ENCODE measurements at regions not wholly inside any gene's neighbourhood (a gene's known extent, or its start where the extent isn't known, plus 50 kb on each side); places are given as distances from the start of the nearest gene placed in this dataset.

- TF ChIP-seq CSRNP2 (CRISPR knock-in tag; conservative IDR thresholded peaks at IDR 0.05; ENCODE audit: low read depth) (no peak), DPF2 (CRISPR knock-in tag; IDR thresholded peaks at IDR 0.05; ENCODE audit: borderline replicate concordance, low read depth) (no peak), FUBP1 (CRISPR knock-in tag; IDR thresholded peaks at IDR 0.05; ENCODE audit: borderline replicate concordance) (no peak), CERS6 (CRISPR knock-in tag; IDR thresholded peaks at IDR 0.05) (no peak), RARG (CRISPR knock-in tag; IDR thresholded peaks at IDR 0.05; ENCODE audit: low read depth) (no peak), ZNF549 (CRISPR knock-in tag; IDR thresholded peaks at IDR 0.05) (no peak), ZNF879 (CRISPR knock-in tag; IDR thresholded peaks at IDR 0.05) (no peak), ZNF768 (CRISPR knock-in tag; IDR thresholded peaks at IDR 0.05) (no peak), ETV5 (CRISPR knock-in tag; IDR thresholded peaks at IDR 0.05; ENCODE audit: borderline replicate concordance) (no peak)
- TF ChIP-seq, protein P1, sequence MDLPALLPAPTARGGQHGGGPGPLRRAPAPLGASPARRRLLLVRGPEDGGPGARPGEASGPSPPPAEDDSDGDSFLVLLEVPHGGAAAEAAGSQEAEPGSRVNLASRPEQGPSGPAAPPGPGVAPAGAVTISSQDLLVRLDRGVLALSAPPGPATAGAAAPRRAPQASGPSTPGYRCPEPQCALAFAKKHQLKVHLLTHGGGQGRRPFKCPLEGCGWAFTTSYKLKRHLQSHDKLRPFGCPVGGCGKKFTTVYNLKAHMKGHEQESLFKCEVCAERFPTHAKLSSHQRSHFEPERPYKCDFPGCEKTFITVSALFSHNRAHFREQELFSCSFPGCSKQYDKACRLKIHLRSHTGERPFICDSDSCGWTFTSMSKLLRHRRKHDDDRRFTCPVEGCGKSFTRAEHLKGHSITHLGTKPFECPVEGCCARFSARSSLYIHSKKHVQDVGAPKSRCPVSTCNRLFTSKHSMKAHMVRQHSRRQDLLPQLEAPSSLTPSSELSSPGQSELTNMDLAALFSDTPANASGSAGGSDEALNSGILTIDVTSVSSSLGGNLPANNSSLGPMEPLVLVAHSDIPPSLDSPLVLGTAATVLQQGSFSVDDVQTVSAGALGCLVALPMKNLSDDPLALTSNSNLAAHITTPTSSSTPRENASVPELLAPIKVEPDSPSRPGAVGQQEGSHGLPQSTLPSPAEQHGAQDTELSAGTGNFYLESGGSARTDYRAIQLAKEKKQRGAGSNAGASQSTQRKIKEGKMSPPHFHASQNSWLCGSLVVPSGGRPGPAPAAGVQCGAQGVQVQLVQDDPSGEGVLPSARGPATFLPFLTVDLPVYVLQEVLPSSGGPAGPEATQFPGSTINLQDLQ (CRISPR knock-in tag; IDR thresholded peaks at IDR 0.05) = no peak
- TF ChIP-seq, protein P2, sequence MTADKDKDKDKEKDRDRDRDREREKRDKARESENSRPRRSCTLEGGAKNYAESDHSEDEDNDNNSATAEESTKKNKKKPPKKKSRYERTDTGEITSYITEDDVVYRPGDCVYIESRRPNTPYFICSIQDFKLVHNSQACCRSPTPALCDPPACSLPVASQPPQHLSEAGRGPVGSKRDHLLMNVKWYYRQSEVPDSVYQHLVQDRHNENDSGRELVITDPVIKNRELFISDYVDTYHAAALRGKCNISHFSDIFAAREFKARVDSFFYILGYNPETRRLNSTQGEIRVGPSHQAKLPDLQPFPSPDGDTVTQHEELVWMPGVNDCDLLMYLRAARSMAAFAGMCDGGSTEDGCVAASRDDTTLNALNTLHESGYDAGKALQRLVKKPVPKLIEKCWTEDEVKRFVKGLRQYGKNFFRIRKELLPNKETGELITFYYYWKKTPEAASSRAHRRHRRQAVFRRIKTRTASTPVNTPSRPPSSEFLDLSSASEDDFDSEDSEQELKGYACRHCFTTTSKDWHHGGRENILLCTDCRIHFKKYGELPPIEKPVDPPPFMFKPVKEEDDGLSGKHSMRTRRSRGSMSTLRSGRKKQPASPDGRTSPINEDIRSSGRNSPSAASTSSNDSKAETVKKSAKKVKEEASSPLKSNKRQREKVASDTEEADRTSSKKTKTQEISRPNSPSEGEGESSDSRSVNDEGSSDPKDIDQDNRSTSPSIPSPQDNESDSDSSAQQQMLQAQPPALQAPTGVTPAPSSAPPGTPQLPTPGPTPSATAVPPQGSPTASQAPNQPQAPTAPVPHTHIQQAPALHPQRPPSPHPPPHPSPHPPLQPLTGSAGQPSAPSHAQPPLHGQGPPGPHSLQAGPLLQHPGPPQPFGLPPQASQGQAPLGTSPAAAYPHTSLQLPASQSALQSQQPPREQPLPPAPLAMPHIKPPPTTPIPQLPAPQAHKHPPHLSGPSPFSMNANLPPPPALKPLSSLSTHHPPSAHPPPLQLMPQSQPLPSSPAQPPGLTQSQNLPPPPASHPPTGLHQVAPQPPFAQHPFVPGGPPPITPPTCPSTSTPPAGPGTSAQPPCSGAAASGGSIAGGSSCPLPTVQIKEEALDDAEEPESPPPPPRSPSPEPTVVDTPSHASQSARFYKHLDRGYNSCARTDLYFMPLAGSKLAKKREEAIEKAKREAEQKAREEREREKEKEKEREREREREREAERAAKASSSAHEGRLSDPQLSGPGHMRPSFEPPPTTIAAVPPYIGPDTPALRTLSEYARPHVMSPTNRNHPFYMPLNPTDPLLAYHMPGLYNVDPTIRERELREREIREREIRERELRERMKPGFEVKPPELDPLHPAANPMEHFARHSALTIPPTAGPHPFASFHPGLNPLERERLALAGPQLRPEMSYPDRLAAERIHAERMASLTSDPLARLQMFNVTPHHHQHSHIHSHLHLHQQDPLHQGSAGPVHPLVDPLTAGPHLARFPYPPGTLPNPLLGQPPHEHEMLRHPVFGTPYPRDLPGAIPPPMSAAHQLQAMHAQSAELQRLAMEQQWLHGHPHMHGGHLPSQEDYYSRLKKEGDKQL (CRISPR knock-in tag; IDR thresholded peaks at IDR 0.05; ENCODE audit: low read depth) = no peak
These were observed 330.3 kb upstream of the XYLT1 start (continued) for GRCh38 chr16:17801068-17801467.

Measured in HepG2 (cell line).